ENCODE measurements at regions not wholly inside any gene's neighbourhood (a gene's known extent, or its start where the extent isn't known, plus 50 kb on each side); places are given as distances from the start of the nearest gene placed in this dataset.

DNA sequence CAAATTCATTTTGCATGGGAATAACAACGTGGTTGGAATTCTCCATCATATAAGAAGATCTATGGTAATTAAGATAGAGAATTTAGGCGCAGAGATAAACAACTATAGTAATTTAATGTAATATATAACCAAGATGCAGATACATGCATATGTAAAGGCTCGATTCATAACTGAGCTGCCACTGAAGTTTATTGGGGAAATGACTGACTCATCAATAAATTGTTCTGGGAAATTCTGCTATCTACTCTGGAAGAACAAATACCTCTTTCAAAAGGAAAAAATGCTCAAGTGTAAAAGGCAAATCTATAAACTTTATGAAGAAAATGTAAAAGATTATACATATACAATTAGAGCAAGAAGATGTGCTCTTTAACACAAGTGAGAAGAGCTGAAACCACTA lies 596.4 kb downstream of the MMUT start:
- TF ChIP-seq EZH2 (IDR thresholded peaks at IDR 0.05; ENCODE audit: insufficient read depth, poor library complexity, severe bottlenecking) (no peak), EZH2phosphoT487 (IDR thresholded peaks at IDR 0.05; ENCODE audit: insufficient read depth, low read depth) (no peak)

Measured in GM23248 (cell line).